SH-SY5Y (cell line): ENCODE measurements at regions not wholly inside any gene's neighbourhood (a gene's known extent, or its start where the extent isn't known, plus 50 kb on each side); places are given as distances from the start of the nearest gene placed in this dataset.

Source experiments
- GATA2 ChIP-seq: IDR thresholded peaks from 2 replicates; pipeline ENCODE4 v1.6.1; 2011; ENCODE audit warnings: mild to moderate bottlenecking, low read depth, low read length
- GATA3 ChIP-seq: IDR thresholded peaks from 2 replicates; pipeline ENCODE4 v1.6.1; 2011; ENCODE audit warnings: low read depth, mild to moderate bottlenecking, low read length, moderate library complexity

DNA sequence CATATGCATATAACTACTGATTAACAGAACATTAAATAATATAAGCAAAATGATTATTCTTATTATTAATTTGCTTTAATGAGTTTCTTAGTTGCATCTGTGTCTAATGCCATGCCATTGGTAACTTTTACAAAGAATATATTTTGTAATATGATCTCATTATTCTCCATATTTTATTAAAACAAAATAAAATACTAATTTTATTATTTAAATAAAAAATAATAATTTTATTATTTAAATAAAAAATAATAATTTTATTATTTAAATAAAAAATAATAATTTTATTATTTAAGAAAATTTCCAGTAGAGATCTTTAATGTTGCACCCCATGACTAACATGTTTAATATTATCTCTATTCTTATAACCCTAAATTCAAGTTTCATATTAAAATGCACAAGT is 771.1 kb downstream of the NR2F2 start:
- no peak for TF ChIP-seq GATA2
- TF ChIP-seq GATA3 = no peak
